GM10266 (cell line): ENCODE measurements at regions not wholly inside any gene's neighbourhood (a gene's known extent, or its start where the extent isn't known, plus 50 kb on each side); places are given as distances from the start of the nearest gene placed in this dataset.

ENCODE experiments used
- DNase-seq: peaks from one replicate; pipeline ENCODE4 v3.0.0; 2012; ENCODE audit errors: extremely low spot score
- TF ChIP-seq, protein P1 (sequence below): IDR thresholded peaks from 2 replicates; pipeline ENCODE4 v1.5.1; 2012; ENCODE audit warnings: mild to moderate bottlenecking, low read depth; ENCODE audit not compliant: control insufficient read depth, insufficient read depth; ENCODE audit errors: missing control alignments

GRCh38 chr3:177278016-177278415, 80.7 kb upstream of the TBL1XR1 start:
- TF ChIP-seq, protein P1, sequence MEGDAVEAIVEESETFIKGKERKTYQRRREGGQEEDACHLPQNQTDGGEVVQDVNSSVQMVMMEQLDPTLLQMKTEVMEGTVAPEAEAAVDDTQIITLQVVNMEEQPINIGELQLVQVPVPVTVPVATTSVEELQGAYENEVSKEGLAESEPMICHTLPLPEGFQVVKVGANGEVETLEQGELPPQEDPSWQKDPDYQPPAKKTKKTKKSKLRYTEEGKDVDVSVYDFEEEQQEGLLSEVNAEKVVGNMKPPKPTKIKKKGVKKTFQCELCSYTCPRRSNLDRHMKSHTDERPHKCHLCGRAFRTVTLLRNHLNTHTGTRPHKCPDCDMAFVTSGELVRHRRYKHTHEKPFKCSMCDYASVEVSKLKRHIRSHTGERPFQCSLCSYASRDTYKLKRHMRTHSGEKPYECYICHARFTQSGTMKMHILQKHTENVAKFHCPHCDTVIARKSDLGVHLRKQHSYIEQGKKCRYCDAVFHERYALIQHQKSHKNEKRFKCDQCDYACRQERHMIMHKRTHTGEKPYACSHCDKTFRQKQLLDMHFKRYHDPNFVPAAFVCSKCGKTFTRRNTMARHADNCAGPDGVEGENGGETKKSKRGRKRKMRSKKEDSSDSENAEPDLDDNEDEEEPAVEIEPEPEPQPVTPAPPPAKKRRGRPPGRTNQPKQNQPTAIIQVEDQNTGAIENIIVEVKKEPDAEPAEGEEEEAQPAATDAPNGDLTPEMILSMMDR: no peak
- DNase-seq: no peak

DNA sequence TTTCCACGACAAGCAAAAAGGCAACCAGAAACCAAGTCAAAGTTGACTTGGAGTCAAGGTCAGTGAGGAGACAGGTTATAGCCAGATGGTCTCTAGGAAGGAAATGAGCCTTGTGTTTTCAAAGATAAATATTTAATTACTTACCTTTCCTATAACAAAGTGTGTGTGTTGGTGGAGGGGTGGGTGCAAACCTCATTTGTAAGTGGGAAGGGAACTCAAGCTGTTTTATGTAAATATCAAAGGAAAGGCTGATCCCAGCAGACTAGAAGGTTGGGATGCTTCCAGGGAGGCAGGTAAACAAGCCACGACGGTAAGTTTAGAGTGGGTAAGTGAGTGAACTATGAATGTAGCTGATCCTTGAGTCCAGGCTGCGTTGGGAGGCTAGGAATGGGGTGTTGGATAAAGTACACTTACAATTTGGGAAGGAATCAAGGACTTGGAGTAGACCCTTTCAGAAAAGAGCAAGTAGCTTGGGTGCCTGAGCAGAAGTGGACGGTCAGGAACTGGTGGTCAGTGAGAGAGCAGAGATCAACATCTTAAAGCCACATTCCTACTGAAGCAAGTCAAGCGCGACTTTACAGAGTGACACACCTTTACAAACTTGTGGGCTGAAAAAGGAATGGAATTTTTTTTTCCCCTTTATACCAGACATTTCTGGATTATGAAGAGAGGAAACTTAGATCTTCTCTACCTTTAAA, 82.0 kb upstream of the TBL1XR1 start:
- no peak for DNase-seq
- TF ChIP-seq, protein P1: no peak

DNA sequence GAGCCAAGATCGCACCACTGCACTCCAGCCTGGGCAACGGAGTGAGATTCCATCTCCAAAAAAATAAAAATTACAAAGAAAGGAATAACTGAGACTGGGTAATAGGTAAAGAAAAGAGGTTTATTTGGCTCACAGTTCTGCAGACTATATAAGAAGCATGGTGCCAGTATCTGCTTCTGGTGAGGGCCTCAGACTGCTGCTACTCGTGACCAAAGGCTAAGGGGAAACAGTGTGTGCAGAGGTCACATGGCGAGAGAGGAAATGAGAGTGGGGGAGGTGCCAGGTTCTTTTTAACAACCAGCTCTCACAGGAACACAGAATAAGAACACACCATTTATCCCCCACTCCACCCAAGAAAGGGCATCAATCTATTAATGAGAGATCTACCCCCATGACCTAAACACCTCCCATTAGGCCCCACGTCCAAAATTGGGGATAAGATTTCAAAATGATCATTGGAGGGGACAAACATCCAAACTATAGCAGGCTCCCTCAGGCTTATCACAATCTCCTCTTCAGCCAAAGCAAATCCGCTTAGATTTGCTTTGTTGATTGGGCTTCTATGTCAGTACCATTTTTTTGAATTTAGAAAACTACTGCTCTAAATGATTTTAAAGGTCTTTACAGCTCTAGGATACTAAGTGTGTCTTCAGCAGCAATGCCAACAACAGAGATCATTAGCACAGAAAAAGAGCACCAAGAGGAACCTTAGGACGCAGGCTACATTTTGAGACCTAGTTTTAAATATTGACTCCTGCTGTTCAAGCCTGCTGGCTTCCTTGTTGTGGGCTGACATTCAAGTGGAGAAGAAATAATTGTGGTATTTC, 84.2 kb upstream of the TBL1XR1 start:
- DNase-seq: no peak
- TF ChIP-seq, protein P1: no peak

DNA sequence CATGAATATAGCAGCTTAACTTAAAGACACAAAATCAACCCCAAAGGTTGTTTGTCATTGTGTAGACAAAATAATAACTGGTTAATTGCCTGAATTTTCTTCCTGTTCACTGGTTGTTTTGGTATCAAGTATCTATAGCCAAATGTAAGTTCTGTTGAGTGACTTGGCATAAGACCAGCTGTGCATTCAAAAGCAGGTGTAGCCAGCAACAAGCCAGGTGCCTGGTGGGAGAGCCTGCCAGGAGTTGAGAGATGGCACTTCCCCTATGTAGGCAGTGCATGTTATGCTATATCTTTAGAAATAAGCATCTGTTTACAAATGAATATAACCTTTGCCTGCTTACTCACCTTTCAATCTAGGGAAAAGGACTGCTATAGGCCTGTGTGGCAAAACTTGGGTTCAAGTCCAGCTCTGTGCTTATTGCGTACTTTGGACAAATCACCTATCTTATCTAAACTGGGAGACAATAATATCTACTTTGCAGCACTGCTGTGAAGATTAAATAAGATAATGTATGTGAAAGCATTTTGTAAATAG, 84.9 kb upstream of the TBL1XR1 start:
- DNase-seq: no peak
- TF ChIP-seq, protein P1: no peak

- TF ChIP-seq, protein P1: no peak
- DNase-seq: no peak
These were observed 86.7 kb upstream of the TBL1XR1 start for GRCh38 chr3:177283983-177284382.

DNA sequence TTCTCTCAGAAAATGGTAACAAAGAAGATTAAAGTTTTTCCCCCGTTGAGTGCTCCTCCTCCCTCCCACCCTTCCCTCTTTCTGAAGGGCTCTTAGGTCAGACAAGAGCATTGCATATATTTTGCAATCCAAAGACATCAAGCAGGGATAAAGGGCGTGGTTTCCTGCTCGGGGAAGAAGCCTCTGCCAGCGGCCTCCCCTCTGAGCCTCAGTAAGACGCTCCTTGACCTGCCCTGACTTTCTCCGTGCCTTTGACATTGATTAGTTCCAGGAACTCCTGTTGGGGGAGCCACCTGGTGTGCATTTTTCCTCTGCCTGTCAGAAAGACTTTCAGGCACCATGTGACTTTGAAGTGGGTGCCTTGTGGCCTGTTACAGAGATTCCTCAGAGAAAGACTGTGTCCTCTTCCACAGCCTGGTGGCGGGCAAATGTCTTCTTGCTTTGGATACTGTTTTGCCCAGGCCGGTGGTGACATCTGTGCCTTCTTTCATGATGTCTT, 87.2 kb upstream of the TBL1XR1 start:
- TF ChIP-seq, protein P1: no peak
- no peak for DNase-seq
